ENCODE measurements at regions not wholly inside any gene's neighbourhood (a gene's known extent, or its start where the extent isn't known, plus 50 kb on each side); places are given as distances from the start of the nearest gene placed in this dataset.

DNA sequence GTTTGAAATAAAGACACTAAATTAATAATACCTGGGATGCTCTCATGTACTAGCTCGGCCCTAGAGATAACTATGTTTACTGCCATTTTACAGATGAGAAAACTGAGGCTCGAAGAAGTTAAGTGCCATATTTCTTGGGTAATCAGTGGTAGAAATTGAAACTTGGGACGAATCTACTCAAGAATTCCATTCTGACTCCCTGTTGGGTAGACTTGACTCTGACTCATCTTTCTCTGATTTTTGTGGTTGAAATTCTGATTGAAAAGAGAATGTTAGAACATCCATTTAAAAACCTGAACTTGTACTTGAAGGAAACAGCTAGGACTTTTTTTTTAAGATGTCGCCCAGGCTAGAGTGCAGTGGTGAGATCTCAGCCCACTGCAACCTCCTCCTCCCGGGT, 50.1 kb upstream of the NSUN7 start:
- H3K4me2 ChIP-seq (ENCODE audit: low read depth, low read length): no peak overlapping the region
- no peaks in the 10 kb centered on the region for H3K36me3 ChIP-seq (replicated peaks in 1 of 2; ENCODE audit: control insufficient read depth in 1 of 2, insufficient read depth in 2 of 2, low read length in 2 of 2)
- ChIA-PET CTCF (ENCODE audit: low intra/inter-chr PET ratio, low total read pairs) (no interaction called here), POLR2A (no interaction called here)
- intact Hi-C loops (cut with micrococcal nuclease; ENCODE audit: unreplicated experiment) (no loop called here), in situ Hi-C loops (cut with HindIII; ENCODE audit: extremely low pct_ligation_motif_present, low pct_unique_long_range_greater_than_20kb) (no loop called here)
- ATAC-seq (no peak), FAIRE-seq (no peak), DNase-seq (ENCODE audit: low spot score) (no peak)
- H2AFZ ChIP-seq (ENCODE audit: low read length): no peak overlapping the region
- no peak overlapping the region for H3K4me3 ChIP-seq (replicated peaks in 1 of 3; ENCODE audit: insufficient read depth in 1 of 3, low read depth in 2 of 3, low read length in 3 of 3)
- WGBS (ENCODE audit: low lambda C conversion rate): 45% methylated on average over 5 of the region's 5 CpGs
- no TSS peak for BruUV-seq (replicated peaks)
- H3K27me3 ChIP-seq (ENCODE audit: control insufficient read depth in 1 of 2, insufficient read depth in 2 of 2, low read length in 2 of 2): no peaks in the 10 kb centered on the region
- H3K9ac ChIP-seq (ENCODE audit: insufficient read depth, low read depth, low read length): no peak overlapping the region
- no peaks in the 10 kb centered on the region for H3K79me2 ChIP-seq (ENCODE audit: insufficient read depth, low read length)
- H3K9me3 ChIP-seq (ENCODE audit: low read length): no peaks in the 10 kb centered on the region
- H3K4me1 ChIP-seq (ENCODE audit: insufficient read depth, low read length): peaks cover 8% of the 10 kb centered on the region
- H3K27ac ChIP-seq (ENCODE audit: extremely low read length, insufficient read depth, low read length): no peak overlapping the region
- no peak for TF ChIP-seq ZNF124 (CRISPR knock-in tag; IDR thresholded peaks at IDR 0.05)
- TF ChIP-seq ZNF431 (CRISPR knock-in tag; IDR thresholded peaks at IDR 0.05; ENCODE audit: borderline replicate concordance, low read depth): no peak
- no peak for TF ChIP-seq NFYB (CRISPR knock-in tag; IDR thresholded peaks at IDR 0.05)
- TF ChIP-seq ZNF740 (CRISPR knock-in tag; IDR thresholded peaks at IDR 0.05): no peak
- TF ChIP-seq DNMT1 (CRISPR knock-in tag; IDR thresholded peaks at IDR 0.05): no peak
- no peak for TF ChIP-seq ZNF83 (CRISPR knock-in tag; IDR thresholded peaks at IDR 0.05; ENCODE audit: borderline replicate concordance)
- H4K20me1 ChIP-seq (ENCODE audit: insufficient read depth, low read length): no peaks in the 10 kb centered on the region
